Right lobe of liver (tissue), 6 donors: ENCODE measurements at regions not wholly inside any gene's neighbourhood (a gene's known extent, or its start where the extent isn't known, plus 50 kb on each side); places are given as distances from the start of the nearest gene placed in this dataset.

Experiments
- ATAC-seq, 4 donors: fragments of 200-7000 bp; cut with Tn5 transposase; one replicate each; pipeline ENCODE4 v1.9.1; 2020; ENCODE audit warnings: mild to moderate bottlenecking in 4 of 4, moderate library complexity in 4 of 4
- DNase-seq, 3 donors: peaks; one replicate each; pipeline ENCODE4 v3.0.0-alpha.2; 2020
- H3K27ac ChIP-seq, 3 donors: fragments of 200-600 bp; one replicate each; pipeline ENCODE4 v1.8.0; 2022
- H3K27me3 ChIP-seq, 2 donors: fragments of 200-600 bp; one replicate each; pipeline ENCODE4 v1.8.0; 2022
- H3K36me3 ChIP-seq, 4 donors: fragments of 200-600 bp; sonication (generic) in 1 of 4; one replicate each; pipeline versions ENCODE4 v1.5.1 to v1.8.0; 2017 to 2022; ENCODE audit warnings: control low read depth in 1 of 4
- H3K4me1 ChIP-seq, 4 donors: fragments of 200-600 bp; sonication (generic) in 1 of 4; one replicate each; pipeline versions ENCODE4 v1.5.1 to v1.8.0; 2017 to 2022; ENCODE audit warnings: control low read depth in 1 of 4
- H3K4me3 ChIP-seq, 3 donors: fragments of 200-600 bp; one replicate each; pipeline ENCODE4 v1.8.0; 2022
- H3K9me3 ChIP-seq, 4 donors: fragments of 200-600 bp; sonication (generic) in 1 of 4; one replicate each; pipeline versions ENCODE4 v1.5.1 to v1.8.0; 2017 to 2022; ENCODE audit warnings: control low read depth in 1 of 4
- POLR2A ChIP-seq: fragments of 450-650 bp; IDR thresholded peaks from one replicate; pipeline ENCODE4 v1.6.1; 2017; ENCODE audit warnings: antibody characterized with exemption, mild to moderate bottlenecking
- WGBS: methylation state at CpG from one replicate; pipeline ENCODE4 v1.1.6; 2018; ENCODE audit warnings: low coverage, low lambda C conversion rate; ENCODE audit not compliant: insufficient coverage; ENCODE audit errors: missing lambda C conversion rate; 5-methylcytosine and 5-hydroxymethylcytosine counted together
- intact Hi-C, 2 donors: fragments of 100-400 bp; cut with DNase I; formaldehyde crosslinking; loops; one replicate each; pipeline versions ENCODE4 v1.11.2 to v1.14.1; 2022
- TF ChIP-seq, protein P1 (sequence below), 4 donors: fragments of 200-600 bp in 3 of 4; fragments of 450-650 bp in 1 of 4; IDR thresholded peaks; one replicate each; pipeline versions ENCODE4 v1.5.1 to v1.8.0; 2016 to 2022; ENCODE audit warnings: antibody characterized with exemption in 4 of 4, mild to moderate bottlenecking in 2 of 4
- donor health status: DM: no; HTN: yes; CAD: no.
- donor health status: DM: no; HTN: no; CAD: no.
- donor health status: DM: no; HTN: no; CAD: no.
- donor health status: DM: no; HTN: yes; CAD: no.
- donor health status: DM: no; HTN: yes; CAD: no.

DNA sequence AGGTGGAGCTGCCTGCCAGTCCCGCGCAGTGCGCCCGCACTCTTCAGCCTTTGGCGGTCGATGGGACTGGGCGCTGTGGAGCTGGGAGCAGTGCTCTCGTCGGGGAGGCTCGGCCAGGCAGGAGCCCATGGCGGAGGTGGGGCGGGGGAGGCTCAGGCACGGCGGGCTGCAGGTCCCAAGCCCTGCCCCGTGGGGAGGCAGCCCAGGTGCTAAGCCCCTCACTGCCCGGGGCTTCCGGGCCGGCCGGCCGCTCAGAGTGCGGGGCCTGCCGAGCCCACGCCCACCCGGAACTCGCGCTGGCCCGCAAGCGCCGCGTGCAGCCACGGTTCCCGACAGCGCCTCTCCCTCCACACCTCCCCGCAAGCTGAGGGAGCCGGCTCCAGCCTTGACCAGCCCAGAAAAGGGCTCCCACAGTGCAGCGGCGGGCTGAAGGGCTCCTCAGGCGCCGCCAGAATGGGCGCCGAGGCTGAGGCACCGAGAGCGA lies 316.4 kb downstream of the RND3 start:
- 97% methylated on average over 20 of the region's 43 CpGs for WGBS
- ATAC-seq (no peak), DNase-seq (peak in 1 of 3 donors; percentile 49)
- Histone ChIP-seq H3K4me1 (peaks cover 0 to 45% (median 13%) of the 10 kb centered on the region in 4 donors), H3K36me3 (no peaks in the 10 kb centered on the region), H3K27ac (no peak overlapping the region), H3K4me3 (no peak overlapping the region), H3K27me3 (no peaks in the 10 kb centered on the region), H3K9me3 (no peaks in the 10 kb centered on the region)
- TF ChIP-seq, protein P1, sequence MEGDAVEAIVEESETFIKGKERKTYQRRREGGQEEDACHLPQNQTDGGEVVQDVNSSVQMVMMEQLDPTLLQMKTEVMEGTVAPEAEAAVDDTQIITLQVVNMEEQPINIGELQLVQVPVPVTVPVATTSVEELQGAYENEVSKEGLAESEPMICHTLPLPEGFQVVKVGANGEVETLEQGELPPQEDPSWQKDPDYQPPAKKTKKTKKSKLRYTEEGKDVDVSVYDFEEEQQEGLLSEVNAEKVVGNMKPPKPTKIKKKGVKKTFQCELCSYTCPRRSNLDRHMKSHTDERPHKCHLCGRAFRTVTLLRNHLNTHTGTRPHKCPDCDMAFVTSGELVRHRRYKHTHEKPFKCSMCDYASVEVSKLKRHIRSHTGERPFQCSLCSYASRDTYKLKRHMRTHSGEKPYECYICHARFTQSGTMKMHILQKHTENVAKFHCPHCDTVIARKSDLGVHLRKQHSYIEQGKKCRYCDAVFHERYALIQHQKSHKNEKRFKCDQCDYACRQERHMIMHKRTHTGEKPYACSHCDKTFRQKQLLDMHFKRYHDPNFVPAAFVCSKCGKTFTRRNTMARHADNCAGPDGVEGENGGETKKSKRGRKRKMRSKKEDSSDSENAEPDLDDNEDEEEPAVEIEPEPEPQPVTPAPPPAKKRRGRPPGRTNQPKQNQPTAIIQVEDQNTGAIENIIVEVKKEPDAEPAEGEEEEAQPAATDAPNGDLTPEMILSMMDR (IDR thresholded peaks at IDR 0.05), result no peak
- TF ChIP-seq POLR2A, result no peak
- intact Hi-C loops, result no loop called here

DNA sequence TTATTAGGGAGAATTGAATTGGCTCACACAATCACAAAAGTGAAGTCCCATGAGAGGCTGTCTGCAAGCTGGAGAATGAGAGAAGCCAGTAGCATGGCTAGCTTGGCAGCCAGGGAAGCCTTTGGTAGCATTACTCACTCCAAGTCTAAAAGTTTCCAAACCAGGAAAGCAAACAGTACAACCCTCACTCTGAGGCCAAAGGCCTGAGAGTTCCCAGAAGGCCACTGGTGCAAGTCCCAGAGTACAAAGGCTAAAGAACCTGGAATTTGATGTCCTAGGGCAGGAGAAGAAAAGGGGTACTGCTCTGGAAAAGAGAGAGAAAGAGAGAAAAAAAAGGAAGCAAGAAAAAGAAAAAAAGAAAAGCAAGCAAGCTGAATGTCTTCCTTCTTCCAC lies 318.2 kb downstream of the RND3 start:
- H3K4me1 ChIP-seq, result peaks cover 0 to 35% (median 13%) of the 10 kb centered on the region in 4 donors
- peak overlapping the region; percentile 37 to 74 (median 73) for H3K27ac ChIP-seq
- no peaks in the 10 kb centered on the region for H3K27me3 ChIP-seq
- H3K36me3 ChIP-seq, result no peaks in the 10 kb centered on the region
- intact Hi-C loops, result no loop called here
- peak; percentile 82 to 90 (median 85) for ATAC-seq
- peak; percentile 47 to 84 (median 76) for DNase-seq
- H3K4me3 ChIP-seq, result peak overlapping the region in 2 of 3 donors; percentile 49 to 50
- TF ChIP-seq POLR2A, result peak; percentile 59
- TF ChIP-seq, protein P1 (IDR thresholded peaks at IDR 0.05), result no peak
- H3K9me3 ChIP-seq, result no peaks in the 10 kb centered on the region

DNA sequence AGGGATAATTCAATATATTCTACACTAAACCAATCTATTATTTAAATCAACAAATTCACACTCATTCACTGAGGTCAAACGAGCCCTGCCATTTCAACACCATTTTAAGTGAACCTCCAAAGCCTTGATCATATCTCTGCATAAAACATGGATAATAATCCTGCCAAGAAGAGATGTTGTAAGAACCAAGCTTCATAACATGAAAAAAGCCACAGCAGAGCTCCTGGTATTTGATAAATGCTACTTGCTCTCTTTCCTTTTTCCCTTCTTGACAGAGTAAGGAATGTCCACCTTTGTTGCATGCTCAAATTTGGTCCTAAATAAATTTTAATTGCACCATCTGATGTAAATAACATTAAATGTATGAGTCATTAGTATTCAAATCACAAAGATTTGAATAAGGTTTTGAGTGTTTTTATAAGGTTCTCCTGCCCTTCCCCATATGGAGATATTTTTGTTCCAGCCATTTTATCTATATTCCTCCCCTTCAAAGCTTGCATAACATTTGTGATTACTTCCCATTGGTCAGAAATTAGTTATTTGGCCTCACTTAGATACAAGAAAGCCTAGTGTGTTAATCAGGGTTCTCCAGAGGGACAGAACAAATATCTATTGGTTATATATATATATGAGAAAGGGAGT lies 318.8 kb downstream of the RND3 start:
- WGBS, result 0% methylated on average over 1 of the region's 1 CpG
- H3K4me3 ChIP-seq, result no peak overlapping the region
- no peaks in the 10 kb centered on the region for H3K9me3 ChIP-seq
- no peak for TF ChIP-seq POLR2A
- TF ChIP-seq, protein P1 (IDR thresholded peaks at IDR 0.05), result no peak
- peak in 1 of 4 donors; percentile 7 for ATAC-seq
- no peak for DNase-seq
- H3K36me3 ChIP-seq, result no peaks in the 10 kb centered on the region
- intact Hi-C loops, result no loop called here
- H3K27me3 ChIP-seq, result no peaks in the 10 kb centered on the region
- H3K4me1 ChIP-seq, result peaks cover 0 to 30% (median 13%) of the 10 kb centered on the region in 4 donors
- peak overlapping the region; percentile 37 to 74 (median 73) for H3K27ac ChIP-seq

- TF ChIP-seq POLR2A, result no peak
- TF ChIP-seq, protein P1 (IDR thresholded peaks at IDR 0.05), result no peak
- H3K27me3 ChIP-seq, result no peaks in the 10 kb centered on the region
- H3K36me3 ChIP-seq, result no peaks in the 10 kb centered on the region
- peak in 1 of 4 donors; percentile 2 for ATAC-seq
- DNase-seq, result no peak
- H3K4me1 ChIP-seq, result peaks cover 0 to 27% (median 13%) of the 10 kb centered on the region in 4 donors
- H3K9me3 ChIP-seq, result no peaks in the 10 kb centered on the region
- WGBS, result 86% methylated on average over 1 of the region's 2 CpGs
- intact Hi-C loops, result no loop called here
- peak overlapping the region in 2 of 3 donors; percentile 73 to 74 for H3K27ac ChIP-seq
- no peak overlapping the region for H3K4me3 ChIP-seq
These were observed 319.8 kb downstream of the RND3 start for GRCh38 chr2:150167711-150168110.
